ENCODE measurements at regions not wholly inside any gene's neighbourhood (a gene's known extent, or its start where the extent isn't known, plus 50 kb on each side); places are given as distances from the start of the nearest gene placed in this dataset.

- TF ChIP-seq POLR2A (IDR thresholded peaks at IDR 0.05; ENCODE audit: low read depth, low read length) (no peak), RAD21 (IDR thresholded peaks at IDR 0.05; ENCODE audit: low read length) (no peak), MAFK (IDR thresholded peaks at IDR 0.05; ENCODE audit: low read depth, low read length) (no peak), CHD1 (IDR thresholded peaks at IDR 0.05; ENCODE audit: low read depth, low read length) (no peak), RFX5 (IDR thresholded peaks at IDR 0.05; ENCODE audit: low read depth, low read length) (no peak), ELK1 (IDR thresholded peaks at IDR 0.05; ENCODE audit: borderline replicate concordance, low read depth, low read length) (no peak), CEBPB (IDR thresholded peaks at IDR 0.05; ENCODE audit: low read depth, low read length) (no peak), USF2 (IDR thresholded peaks at IDR 0.05; ENCODE audit: low read depth, low read length) (no peak), SMC3 (IDR thresholded peaks at IDR 0.05; ENCODE audit: low read depth, low read length) (no peak), FOS (IDR thresholded peaks at IDR 0.05; ENCODE audit: low read depth, low read length) (no peak)
- TF ChIP-seq, protein P1, sequence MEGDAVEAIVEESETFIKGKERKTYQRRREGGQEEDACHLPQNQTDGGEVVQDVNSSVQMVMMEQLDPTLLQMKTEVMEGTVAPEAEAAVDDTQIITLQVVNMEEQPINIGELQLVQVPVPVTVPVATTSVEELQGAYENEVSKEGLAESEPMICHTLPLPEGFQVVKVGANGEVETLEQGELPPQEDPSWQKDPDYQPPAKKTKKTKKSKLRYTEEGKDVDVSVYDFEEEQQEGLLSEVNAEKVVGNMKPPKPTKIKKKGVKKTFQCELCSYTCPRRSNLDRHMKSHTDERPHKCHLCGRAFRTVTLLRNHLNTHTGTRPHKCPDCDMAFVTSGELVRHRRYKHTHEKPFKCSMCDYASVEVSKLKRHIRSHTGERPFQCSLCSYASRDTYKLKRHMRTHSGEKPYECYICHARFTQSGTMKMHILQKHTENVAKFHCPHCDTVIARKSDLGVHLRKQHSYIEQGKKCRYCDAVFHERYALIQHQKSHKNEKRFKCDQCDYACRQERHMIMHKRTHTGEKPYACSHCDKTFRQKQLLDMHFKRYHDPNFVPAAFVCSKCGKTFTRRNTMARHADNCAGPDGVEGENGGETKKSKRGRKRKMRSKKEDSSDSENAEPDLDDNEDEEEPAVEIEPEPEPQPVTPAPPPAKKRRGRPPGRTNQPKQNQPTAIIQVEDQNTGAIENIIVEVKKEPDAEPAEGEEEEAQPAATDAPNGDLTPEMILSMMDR (conservative IDR thresholded peaks at IDR 0.05; ENCODE audit: low read depth, low read length) = no peak
Measured at GRCh38 chrX:2631743-2632532, 59.2 kb upstream of the CD99 start.
